Right lobe of liver (tissue), 6 donors: ENCODE measurements at regions not wholly inside any gene's neighbourhood (a gene's known extent, or its start where the extent isn't known, plus 50 kb on each side); places are given as distances from the start of the nearest gene placed in this dataset.

ENCODE experiments used
- ATAC-seq, 4 donors: fragments of 200-7000 bp; cut with Tn5 transposase; one replicate each; pipeline ENCODE4 v1.9.1; 2020; ENCODE audit warnings: mild to moderate bottlenecking in 4 of 4, moderate library complexity in 4 of 4
- DNase-seq, 3 donors: peaks; one replicate each; pipeline ENCODE4 v3.0.0-alpha.2; 2020
- H3K27ac ChIP-seq, 3 donors: fragments of 200-600 bp; one replicate each; pipeline ENCODE4 v1.8.0; 2022
- H3K27me3 ChIP-seq, 2 donors: fragments of 200-600 bp; one replicate each; pipeline ENCODE4 v1.8.0; 2022
- H3K36me3 ChIP-seq, 4 donors: fragments of 200-600 bp; sonication (generic) in 1 of 4; one replicate each; pipeline versions ENCODE4 v1.5.1 to v1.8.0; 2017 to 2022; ENCODE audit warnings: control low read depth in 1 of 4
- H3K4me1 ChIP-seq, 4 donors: fragments of 200-600 bp; sonication (generic) in 1 of 4; one replicate each; pipeline versions ENCODE4 v1.5.1 to v1.8.0; 2017 to 2022; ENCODE audit warnings: control low read depth in 1 of 4
- H3K4me3 ChIP-seq, 3 donors: fragments of 200-600 bp; one replicate each; pipeline ENCODE4 v1.8.0; 2022
- H3K9me3 ChIP-seq, 4 donors: fragments of 200-600 bp; sonication (generic) in 1 of 4; one replicate each; pipeline versions ENCODE4 v1.5.1 to v1.8.0; 2017 to 2022; ENCODE audit warnings: control low read depth in 1 of 4
- CTCF ChIP-seq, 4 donors: fragments of 200-600 bp in 3 of 4; fragments of 450-650 bp in 1 of 4; IDR thresholded peaks; one replicate each; pipeline versions ENCODE4 v1.5.1 to v1.8.0; 2016 to 2022; ENCODE audit warnings: antibody characterized with exemption in 4 of 4, mild to moderate bottlenecking in 2 of 4
- POLR2A ChIP-seq: fragments of 450-650 bp; IDR thresholded peaks from one replicate; pipeline ENCODE4 v1.6.1; 2017; ENCODE audit warnings: antibody characterized with exemption, mild to moderate bottlenecking
- WGBS: methylation state at CpG from one replicate; pipeline ENCODE4 v1.1.6; 2018; ENCODE audit warnings: low coverage, low lambda C conversion rate; ENCODE audit not compliant: insufficient coverage; ENCODE audit errors: missing lambda C conversion rate; 5-methylcytosine and 5-hydroxymethylcytosine counted together
- intact Hi-C, 2 donors: fragments of 100-400 bp; cut with DNase I; formaldehyde crosslinking; loops; one replicate each; pipeline versions ENCODE4 v1.11.2 to v1.14.1; 2022
- donor health status: DM: no; HTN: yes; CAD: no.
- donor health status: DM: no; HTN: no; CAD: no.
- donor health status: DM: no; HTN: no; CAD: no.
- donor health status: DM: no; HTN: yes; CAD: no.
- donor health status: DM: no; HTN: yes; CAD: no.

DNA sequence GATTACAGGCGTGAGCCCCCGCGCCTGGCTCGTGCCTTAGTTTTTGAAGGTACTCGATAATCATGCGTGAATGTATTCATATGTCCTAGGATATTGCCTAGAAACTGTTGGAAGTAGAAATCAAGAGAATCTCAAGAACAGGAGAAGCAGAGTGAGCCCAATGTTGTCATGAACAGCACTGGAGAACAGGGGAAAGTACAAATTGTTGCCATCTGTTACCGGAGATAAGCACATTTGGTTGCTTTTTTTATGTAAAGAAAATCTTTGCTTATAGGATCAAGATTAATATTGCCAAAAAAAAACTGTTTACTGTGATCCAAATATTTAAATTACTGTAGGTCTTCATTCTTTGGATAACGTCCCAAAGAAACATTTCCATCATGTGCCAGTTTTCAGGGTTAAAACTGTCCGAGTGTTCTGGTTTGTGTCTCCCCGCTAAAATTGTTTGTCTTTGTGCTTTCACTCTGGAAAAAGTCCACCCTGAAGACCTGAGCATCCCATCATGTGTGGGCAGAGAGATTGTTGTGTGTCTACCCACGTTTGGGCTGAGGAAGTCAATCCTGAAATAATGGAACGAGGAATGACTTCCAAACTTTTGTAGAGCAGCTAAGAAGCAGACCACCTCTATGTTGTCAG, 95.7 kb upstream of the CELF2 start:
- TF ChIP-seq POLR2A (no peak), CTCF (IDR thresholded peaks at IDR 0.05) (no peak)
- H3K27ac ChIP-seq: no peak overlapping the region
- H3K4me3 ChIP-seq: no peak overlapping the region
- H3K27me3 ChIP-seq: no peaks in the 10 kb centered on the region
- H3K4me1 ChIP-seq: no peaks in the 10 kb centered on the region
- no peaks in the 10 kb centered on the region for H3K9me3 ChIP-seq
- DNase-seq (no peak), ATAC-seq (no peak)
- H3K36me3 ChIP-seq: no peaks in the 10 kb centered on the region
- intact Hi-C loops: no loop called here
- 66% methylated on average over 12 of the region's 12 CpGs for WGBS

DNA sequence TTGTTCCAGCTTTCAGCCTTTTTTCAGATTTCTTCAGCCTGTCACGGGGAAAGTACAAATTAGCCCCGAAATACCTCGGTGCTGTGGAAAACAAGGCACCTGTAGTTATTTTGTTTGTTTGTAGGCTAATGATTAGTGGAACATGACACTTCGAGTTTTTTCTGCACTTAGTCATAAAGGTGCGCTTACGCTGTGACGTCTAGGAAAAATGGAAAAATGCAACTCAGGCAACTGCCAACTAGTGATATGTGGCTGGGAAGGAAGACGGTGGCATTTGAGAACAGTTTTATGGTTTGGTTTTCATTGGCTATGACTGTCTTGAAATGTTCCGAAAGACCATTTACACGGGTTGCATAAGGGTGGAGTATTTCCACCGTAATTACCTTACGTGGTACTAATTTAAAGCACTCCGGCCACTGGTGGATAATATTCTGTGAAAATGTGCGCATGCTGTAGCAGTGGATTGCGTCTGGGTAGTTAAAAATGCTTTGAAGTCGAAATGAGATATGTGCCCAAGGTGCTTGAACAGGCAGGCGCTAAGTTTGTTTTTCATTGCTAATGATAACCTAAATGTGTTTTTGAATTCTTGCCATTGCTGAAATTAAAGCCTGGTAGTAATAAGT, 94.5 kb upstream of the CELF2 start:
- WGBS: 64% methylated on average over 17 of the region's 17 CpGs
- H3K9me3 ChIP-seq: no peaks in the 10 kb centered on the region
- H3K4me1 ChIP-seq: no peaks in the 10 kb centered on the region
- H3K27ac ChIP-seq: no peak overlapping the region
- intact Hi-C loops: no loop called here
- TF ChIP-seq CTCF (IDR thresholded peaks at IDR 0.05) (no peak), POLR2A (no peak)
- no peaks in the 10 kb centered on the region for H3K27me3 ChIP-seq
- DNase-seq (no peak), ATAC-seq (no peak)
- H3K36me3 ChIP-seq: no peaks in the 10 kb centered on the region
- H3K4me3 ChIP-seq: no peak overlapping the region

- no peak for ATAC-seq
- intact Hi-C loops: no loop called here
These were observed 92.0 kb upstream of the CELF2 start for GRCh38 chr10:10925667-10926066.

DNA sequence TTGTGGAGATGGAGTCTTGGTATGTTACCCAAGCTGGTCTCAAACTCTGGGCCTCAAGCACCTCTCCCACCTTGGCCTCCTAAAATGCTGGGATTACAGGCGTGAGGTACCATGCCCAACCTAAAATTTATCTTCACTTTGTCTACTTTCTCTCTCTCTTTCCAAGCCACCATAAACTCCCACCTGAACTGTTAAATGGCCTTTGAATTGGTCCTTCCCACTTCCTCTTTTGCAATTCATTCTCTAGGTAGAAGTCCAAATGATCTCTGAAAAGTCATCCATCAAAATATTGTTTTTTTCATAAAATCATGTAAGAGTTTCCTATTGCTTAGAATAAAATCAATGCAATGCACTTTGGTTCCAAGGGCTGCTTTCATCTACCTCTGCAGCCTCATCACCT, 90.1 kb upstream of the CELF2 start:
- Histone ChIP-seq H3K36me3 (no peaks in the 10 kb centered on the region), H3K9me3 (no peaks in the 10 kb centered on the region), H3K27me3 (no peaks in the 10 kb centered on the region), H3K4me1 (no peaks in the 10 kb centered on the region), H3K27ac (no peak overlapping the region), H3K4me3 (no peak overlapping the region)
- ATAC-seq (no peak), DNase-seq (no peak)
- WGBS: 64% methylated on average over 1 of the region's 1 CpG
- intact Hi-C loops: no loop called here
- no peak for TF ChIP-seq POLR2A
- no peak for TF ChIP-seq CTCF (IDR thresholded peaks at IDR 0.05)

More at GRCh38 chr10:10925667-10926066, 92.0 kb upstream of the CELF2 start:
- 74% methylated on average over 3 of the region's 4 CpGs for WGBS
- no peaks in the 10 kb centered on the region for H3K9me3 ChIP-seq
- no peak overlapping the region for H3K27ac ChIP-seq
- H3K4me3 ChIP-seq: no peak overlapping the region
- TF ChIP-seq CTCF (IDR thresholded peaks at IDR 0.05): no peak
- no peak for TF ChIP-seq POLR2A
- no peaks in the 10 kb centered on the region for H3K27me3 ChIP-seq
- no peaks in the 10 kb centered on the region for H3K36me3 ChIP-seq
- DNase-seq: no peak
- H3K4me1 ChIP-seq: no peaks in the 10 kb centered on the region
